HG03039 (cell line): ENCODE measurements at regions not wholly inside any gene's neighbourhood (a gene's known extent, or its start where the extent isn't known, plus 50 kb on each side); places are given as distances from the start of the nearest gene placed in this dataset.

ENCODE experiments used
- ATAC-seq: cut with Tn5 transposase; IDR thresholded peaks from one replicate; pipeline ENCODE4 v1.9.1; 2021; ENCODE audit warnings: mild to moderate bottlenecking, moderate library complexity; ENCODE audit not compliant: unreplicated experiment

GRCh38 chr12:67929384-67929772, 59.9 kb upstream of the IFNG-AS1 start:
- no peak for ATAC-seq

- no peak for ATAC-seq
Measured at GRCh38 chr12:67937822-67938221, 51.4 kb upstream of the IFNG-AS1 start.
